Nephron progenitor cell (in vitro differentiated cells): ENCODE measurements at regions not wholly inside any gene's neighbourhood (a gene's known extent, or its start where the extent isn't known, plus 50 kb on each side); places are given as distances from the start of the nearest gene placed in this dataset.

ENCODE experiments used
- DNase-seq: peaks from one replicate; pipeline ENCODE4 v3.0.0; 2021
- H3K27ac Mint-ChIP-seq: 2 replicates; pipeline ENCODE4 v1.8.0; 2021; ENCODE audit warnings: mild to moderate bottlenecking, moderate library complexity, mixed read lengths
- H3K27me3 Mint-ChIP-seq: 2 replicates; pipeline ENCODE4 v1.8.0; 2021; ENCODE audit warnings: mild to moderate bottlenecking, low read depth, mixed read lengths; ENCODE audit not compliant: poor library complexity
- H3K36me3 Mint-ChIP-seq: 2 replicates; pipeline ENCODE4 v1.8.0; 2021; ENCODE audit warnings: low read depth, mixed read lengths
- H3K4me1 Mint-ChIP-seq: 2 replicates; pipeline ENCODE4 v1.8.0; 2021; ENCODE audit warnings: mixed read lengths
- H3K4me3 Mint-ChIP-seq: 2 replicates; pipeline ENCODE4 v1.8.0; 2021; ENCODE audit warnings: mild to moderate bottlenecking, moderate library complexity, mixed read lengths
- H3K9me3 Mint-ChIP-seq: 2 replicates; pipeline ENCODE4 v1.8.0; 2021; ENCODE audit warnings: mild to moderate bottlenecking, moderate library complexity, mixed read lengths
- TF ChIP-seq, protein P1 (sequence below): fragments of 200-600 bp; sonication (generic); IDR thresholded peaks from 2 replicates; pipeline ENCODE4 v1.5.0; 2021; ENCODE audit warnings: antibody characterized with exemption

DNA sequence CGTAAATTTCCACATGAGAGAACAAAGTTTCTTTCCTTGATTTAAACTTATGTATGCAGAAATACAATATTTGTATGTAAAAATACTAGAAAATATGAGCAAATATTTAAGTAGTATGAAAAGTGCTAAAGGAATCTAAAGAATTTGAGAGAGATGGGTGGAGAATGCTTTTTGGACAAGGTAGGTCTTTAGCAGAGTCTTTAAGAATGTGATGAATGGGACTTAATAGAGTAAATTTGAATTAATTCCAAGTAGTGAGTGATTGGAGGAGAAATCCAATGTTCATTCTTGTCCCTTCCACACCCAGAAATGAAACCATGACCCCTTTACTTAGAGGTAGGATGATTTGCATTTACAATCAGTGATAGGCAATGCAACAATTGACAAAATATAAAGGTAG lies 570.9 kb upstream of the ZFP42 start:
- peaks cover 2% of the 10 kb centered on the region for H3K27me3 Mint-ChIP-seq
- DNase-seq, result no peak
- no peak overlapping the region for H3K4me3 Mint-ChIP-seq
- H3K9me3 Mint-ChIP-seq, result peaks cover 14% of the 10 kb centered on the region
- TF ChIP-seq, protein P1, sequence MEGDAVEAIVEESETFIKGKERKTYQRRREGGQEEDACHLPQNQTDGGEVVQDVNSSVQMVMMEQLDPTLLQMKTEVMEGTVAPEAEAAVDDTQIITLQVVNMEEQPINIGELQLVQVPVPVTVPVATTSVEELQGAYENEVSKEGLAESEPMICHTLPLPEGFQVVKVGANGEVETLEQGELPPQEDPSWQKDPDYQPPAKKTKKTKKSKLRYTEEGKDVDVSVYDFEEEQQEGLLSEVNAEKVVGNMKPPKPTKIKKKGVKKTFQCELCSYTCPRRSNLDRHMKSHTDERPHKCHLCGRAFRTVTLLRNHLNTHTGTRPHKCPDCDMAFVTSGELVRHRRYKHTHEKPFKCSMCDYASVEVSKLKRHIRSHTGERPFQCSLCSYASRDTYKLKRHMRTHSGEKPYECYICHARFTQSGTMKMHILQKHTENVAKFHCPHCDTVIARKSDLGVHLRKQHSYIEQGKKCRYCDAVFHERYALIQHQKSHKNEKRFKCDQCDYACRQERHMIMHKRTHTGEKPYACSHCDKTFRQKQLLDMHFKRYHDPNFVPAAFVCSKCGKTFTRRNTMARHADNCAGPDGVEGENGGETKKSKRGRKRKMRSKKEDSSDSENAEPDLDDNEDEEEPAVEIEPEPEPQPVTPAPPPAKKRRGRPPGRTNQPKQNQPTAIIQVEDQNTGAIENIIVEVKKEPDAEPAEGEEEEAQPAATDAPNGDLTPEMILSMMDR, result no peak
- no peak overlapping the region for H3K27ac Mint-ChIP-seq
- peaks cover 5% of the 10 kb centered on the region for H3K36me3 Mint-ChIP-seq
- H3K4me1 Mint-ChIP-seq, result no peaks in the 10 kb centered on the region

DNA sequence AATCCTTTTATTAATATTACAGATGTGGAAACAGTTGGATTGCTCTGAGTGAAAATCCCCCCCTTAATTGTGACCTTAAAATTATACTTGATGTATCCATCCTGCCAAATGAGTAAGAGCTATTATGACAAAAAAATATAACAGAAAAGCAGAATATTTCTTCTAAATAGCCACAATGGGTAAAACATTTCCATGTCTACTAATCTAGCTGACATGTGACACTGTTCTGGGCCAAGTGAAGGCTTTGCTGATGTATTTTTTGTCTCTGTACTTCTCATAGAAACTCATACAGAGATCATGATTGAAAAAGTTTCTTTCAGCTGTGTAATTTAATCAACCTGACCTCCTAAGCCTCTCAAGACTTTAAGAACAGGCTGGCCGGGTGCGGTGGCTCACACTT lies 569.1 kb upstream of the ZFP42 start:
- H3K4me3 Mint-ChIP-seq, result no peak overlapping the region
- peaks cover 2% of the 10 kb centered on the region for H3K27me3 Mint-ChIP-seq
- no peaks in the 10 kb centered on the region for H3K4me1 Mint-ChIP-seq
- no peak overlapping the region for H3K27ac Mint-ChIP-seq
- H3K36me3 Mint-ChIP-seq, result no peaks in the 10 kb centered on the region
- no peak for DNase-seq
- TF ChIP-seq, protein P1, result no peak
- peaks cover 4% of the 10 kb centered on the region for H3K9me3 Mint-ChIP-seq

DNA sequence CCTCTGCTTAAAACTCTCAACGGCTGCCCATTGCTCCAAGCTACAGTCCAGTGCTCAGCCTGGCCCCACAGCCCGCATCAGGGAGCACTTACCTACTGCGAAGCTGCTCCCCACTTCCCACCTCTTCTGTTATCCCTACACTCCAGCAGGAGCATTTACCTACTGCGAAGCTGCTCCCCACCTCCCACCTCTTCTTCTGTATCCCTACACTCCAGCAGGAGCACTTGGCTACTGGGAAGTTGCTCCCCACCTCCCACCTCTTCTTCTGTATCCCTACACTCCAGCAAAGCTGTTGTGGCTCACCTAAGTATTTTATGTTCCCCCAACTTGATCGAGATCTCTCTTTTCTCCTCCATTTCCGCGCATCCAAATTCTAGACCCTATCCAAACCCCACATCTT lies 563.3 kb upstream of the ZFP42 start:
- H3K36me3 Mint-ChIP-seq, result no peaks in the 10 kb centered on the region
- H3K9me3 Mint-ChIP-seq, result peaks cover 4% of the 10 kb centered on the region

DNA sequence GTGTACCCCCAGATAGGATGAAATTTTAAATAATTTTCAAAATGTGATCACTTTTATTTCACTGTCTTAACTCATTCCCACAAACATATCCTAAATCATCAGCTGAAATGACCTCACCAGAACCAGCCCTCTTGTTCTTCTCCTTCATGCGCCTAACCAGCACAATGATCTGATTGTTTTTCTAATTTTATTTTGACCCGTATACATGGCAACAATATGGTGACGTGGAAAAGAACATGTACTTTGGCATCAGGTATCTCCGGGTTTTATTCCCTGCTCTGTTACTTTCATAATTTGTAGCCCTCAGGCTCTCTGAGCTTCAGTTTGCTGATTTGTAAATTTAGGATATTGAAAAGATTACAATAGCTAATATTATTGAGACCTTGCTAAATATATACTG lies 562.4 kb upstream of the ZFP42 start:
- TF ChIP-seq, protein P1, result no peak
- peaks cover 5% of the 10 kb centered on the region for H3K36me3 Mint-ChIP-seq
- no peak for DNase-seq
- H3K4me3 Mint-ChIP-seq, result no peak overlapping the region
- H3K9me3 Mint-ChIP-seq, result peaks cover 11% of the 10 kb centered on the region
- H3K27ac Mint-ChIP-seq, result no peak overlapping the region
- no peaks in the 10 kb centered on the region for H3K4me1 Mint-ChIP-seq
- H3K27me3 Mint-ChIP-seq, result peaks cover 2% of the 10 kb centered on the region

More for the DNA sequence above, 563.3 kb upstream of the ZFP42 start:
- TF ChIP-seq, protein P1, result no peak
- no peak for DNase-seq
- Mint-ChIP-seq H3K27ac (no peak overlapping the region), H3K27me3 (peaks cover 2% of the 10 kb centered on the region), H3K4me3 (no peak overlapping the region), H3K4me1 (no peaks in the 10 kb centered on the region)

DNA sequence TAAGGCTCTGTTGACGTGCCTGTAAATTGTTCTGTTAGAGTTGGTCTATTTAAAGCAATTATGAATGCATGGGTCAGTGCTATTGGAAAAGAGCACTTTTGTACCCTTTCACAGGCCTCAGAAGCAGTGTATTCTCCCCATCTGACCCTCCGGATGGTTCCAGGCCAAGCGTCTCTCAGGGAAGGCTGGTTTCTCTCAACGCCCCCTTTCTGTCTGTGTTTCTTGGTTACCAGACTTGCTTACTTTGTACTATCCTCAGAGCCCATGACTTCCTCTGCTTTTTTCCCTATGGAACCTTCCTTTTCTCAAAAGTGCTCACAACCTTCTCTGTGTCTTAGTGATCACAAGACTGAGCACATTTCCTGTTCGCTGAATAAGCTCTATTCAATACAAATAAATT lies 559.3 kb upstream of the ZFP42 start:
- H3K4me3 Mint-ChIP-seq, result no peak overlapping the region
- H3K27me3 Mint-ChIP-seq, result no peaks in the 10 kb centered on the region
- H3K9me3 Mint-ChIP-seq, result peaks cover 16% of the 10 kb centered on the region
- H3K4me1 Mint-ChIP-seq, result no peaks in the 10 kb centered on the region
- TF ChIP-seq, protein P1, result no peak
- DNase-seq, result no peak
- no peak overlapping the region for H3K27ac Mint-ChIP-seq
- peaks cover 6% of the 10 kb centered on the region for H3K36me3 Mint-ChIP-seq

DNA sequence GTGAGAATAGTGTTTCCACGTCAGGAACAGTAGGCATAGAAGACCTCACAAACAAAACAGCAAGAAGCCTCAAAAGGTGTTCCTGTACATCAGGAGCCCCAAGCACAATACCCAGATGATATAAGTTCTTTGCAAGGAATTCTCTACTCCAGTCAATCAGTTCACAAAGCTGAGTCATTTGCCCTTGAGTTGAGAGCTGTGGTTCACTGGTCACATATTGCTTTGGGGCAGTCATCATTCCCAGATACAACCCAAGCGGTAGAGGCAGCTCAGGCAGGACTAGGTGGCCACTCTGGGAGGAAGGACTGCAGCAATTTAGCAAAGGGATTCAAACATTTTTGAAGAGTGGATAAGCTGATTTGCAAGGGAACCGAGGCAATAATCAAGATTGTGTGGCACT lies 551.5 kb upstream of the ZFP42 start:
- Mint-ChIP-seq H3K36me3 (no peaks in the 10 kb centered on the region), H3K27ac (no peak overlapping the region), H3K4me3 (no peak overlapping the region), H3K9me3 (no peaks in the 10 kb centered on the region), H3K27me3 (peaks cover 5% of the 10 kb centered on the region), H3K4me1 (no peaks in the 10 kb centered on the region)
- TF ChIP-seq, protein P1, result no peak
- DNase-seq, result no peak
